Adipose tissue (tissue), 3 donors: ENCODE measurements at regions not wholly inside any gene's neighbourhood (a gene's known extent, or its start where the extent isn't known, plus 50 kb on each side); places are given as distances from the start of the nearest gene placed in this dataset.

Experiments
- H3K27ac ChIP-seq: one replicate; pipeline ENCODE4 v1.5.1; 2013; ENCODE audit warnings: low read depth, low read length
- WGBS, 3 donors: extraction: QIAGEN DNeasy Blood & Tissue Kit; methylation state at CpG; one replicate each; pipeline ENCODE4 v1.1.7; 2013; 5-methylcytosine and 5-hydroxymethylcytosine counted together
- donor health status: healthy with polysubstance abuse.
- donor health status: Bipolar disorder and iron deficiency.
- donor health status: healthy.

- no peak overlapping the region for H3K27ac ChIP-seq
- WGBS, 3 donors, result 70 to 83% (median 77%) methylated on average over 9 of the region's 9 CpGs
Measured at GRCh38 chr15:93321881-93322282, 232.9 kb upstream of the RGMA start.

- 92 to 93% (median 93%) methylated on average over 19 of the region's 19 CpGs for WGBS, 3 donors
- H3K27ac ChIP-seq, result no peak overlapping the region
Measured at GRCh38 chr15:93319121-93319814, 230.3 kb upstream of the RGMA start.

GRCh38 chr15:93317772-93318171 lies 228.8 kb upstream of the RGMA start:
- 92 to 99% (median 95%) methylated on average over 4 of the region's 4 CpGs for WGBS, 3 donors
- no peak overlapping the region for H3K27ac ChIP-seq

- no peak overlapping the region for H3K27ac ChIP-seq
- 87 to 92% (median 89%) methylated on average over 5 of the region's 5 CpGs for WGBS, 3 donors
Measured at GRCh38 chr15:93314245-93314644, 225.2 kb upstream of the RGMA start.

- no peak overlapping the region for H3K27ac ChIP-seq
- 58 to 75% (median 71%) methylated on average over 7 of the region's 7 CpGs for WGBS, 3 donors
Measured at GRCh38 chr15:93312891-93313486, 224.0 kb upstream of the RGMA start.

GRCh38 chr15:93311620-93312019 lies 222.6 kb upstream of the RGMA start:
- H3K27ac ChIP-seq, result no peak overlapping the region
- 84 to 89% (median 85%) methylated on average over 11 of the region's 11 CpGs for WGBS, 3 donors

GRCh38 chr15:93308026-93308690 lies 219.1 kb upstream of the RGMA start:
- 90 to 95% (median 93%) methylated on average over 16 of the region's 16 CpGs for WGBS, 3 donors
- no peak overlapping the region for H3K27ac ChIP-seq

GRCh38 chr15:93307513-93307912 lies 218.5 kb upstream of the RGMA start:
- WGBS, 3 donors, result 88 to 90% (median 89%) methylated on average over 14 of the region's 14 CpGs

GRCh38 chr15:93305306-93305705 lies 216.3 kb upstream of the RGMA start:
- H3K27ac ChIP-seq, result no peak overlapping the region
- 63 to 71% (median 66%) methylated on average over 2 of the region's 2 CpGs for WGBS, 3 donors

More at GRCh38 chr15:93307513-93307912, 218.5 kb upstream of the RGMA start:
- no peak overlapping the region for H3K27ac ChIP-seq

GRCh38 chr15:93302080-93302765 lies 213.2 kb upstream of the RGMA start:
- WGBS, 3 donors, result 68 to 86% (median 73%) methylated on average over 6 of the region's 6 CpGs
- H3K27ac ChIP-seq, result no peak overlapping the region

GRCh38 chr15:93300796-93301195 lies 211.8 kb upstream of the RGMA start:
- 36 to 63% (median 43%) methylated on average over 3 of the region's 3 CpGs for WGBS, 3 donors
- H3K27ac ChIP-seq, result no peak overlapping the region

GRCh38 chr15:93299675-93300074 lies 210.7 kb upstream of the RGMA start:
- no peak overlapping the region for H3K27ac ChIP-seq
- WGBS, 3 donors, result 97 to 98% (median 97%) methylated on average over 6 of the region's 6 CpGs

- no peak overlapping the region for H3K27ac ChIP-seq
- WGBS, 3 donors, result 47 to 64% (median 52%) methylated on average over 9 of the region's 9 CpGs
Measured at GRCh38 chr15:93298901-93299300, 209.9 kb upstream of the RGMA start.

- WGBS, 3 donors, result 41 to 93% (median 61%) methylated on average over 6 of the region's 6 CpGs
- H3K27ac ChIP-seq, result no peak overlapping the region
Measured at GRCh38 chr15:93296759-93297500, 207.9 kb upstream of the RGMA start.

GRCh38 chr15:93294896-93295295 lies 205.9 kb upstream of the RGMA start:
- H3K27ac ChIP-seq, result no peak overlapping the region
- 94 to 97% (median 95%) methylated on average over 1 of the region's 1 CpG for WGBS, 3 donors

- H3K27ac ChIP-seq, result no peak overlapping the region
- WGBS, 3 donors, result 71 to 91% (median 71%) methylated on average over 1 of the region's 1 CpG
Measured at GRCh38 chr15:93294066-93294465, 205.1 kb upstream of the RGMA start.

GRCh38 chr15:93291380-93291779 lies 202.4 kb upstream of the RGMA start:
- WGBS, 3 donors, result 95 to 100% (median 96%) methylated on average over 5 of the region's 5 CpGs
- H3K27ac ChIP-seq, result no peak overlapping the region

- WGBS, 3 donors, result 70 to 73% (median 73%) methylated on average over 4 of the region's 4 CpGs
- no peak overlapping the region for H3K27ac ChIP-seq
Measured at GRCh38 chr15:93290618-93290946, 201.6 kb upstream of the RGMA start.
